H7 (cell line): ENCODE measurements at regions not wholly inside any gene's neighbourhood (a gene's known extent, or its start where the extent isn't known, plus 50 kb on each side); places are given as distances from the start of the nearest gene placed in this dataset.
"Not testable (repeated sequence)": the region's sequence is repeated elsewhere in the genome, so short reads cannot be mapped to it uniquely, and the experiment has no call there.

ENCODE experiments used
- DNase-seq: peaks from one replicate; pipeline ENCODE4 v3.0.0; 2012
- H3K27me3 ChIP-seq: 2 replicates; pipeline ENCODE4 v1.6.0; 2011; ENCODE audit warnings: mild to moderate bottlenecking, low read length; ENCODE audit not compliant: control insufficient read depth, insufficient read depth
- H3K36me3 ChIP-seq: replicated peaks from 2 replicates; pipeline ENCODE4 v1.5.1; 2011; ENCODE audit warnings: low read length; ENCODE audit not compliant: control insufficient read depth, insufficient read depth
- H3K4me3 ChIP-seq: 2 replicates; pipeline ENCODE4 v1.5.1; 2011; ENCODE audit warnings: low read depth, mild to moderate bottlenecking, control low read depth, low read length, moderate library complexity; ENCODE audit not compliant: insufficient read depth

GRCh38 chr6:134747197-134747596 lies 202.7 kb downstream of the ALDH8A1 start:
- not testable (repeated sequence) for H3K36me3 ChIP-seq, H3K27me3 ChIP-seq, DNase-seq, H3K4me3 ChIP-seq

GRCh38 chr6:134746140-134746539 lies 203.8 kb downstream of the ALDH8A1 start:
- H3K4me3 ChIP-seq: no peak overlapping the region
- peak; percentile 18 for DNase-seq
- no peaks in the 10 kb centered on the region for H3K27me3 ChIP-seq
- no peaks in the 10 kb centered on the region for H3K36me3 ChIP-seq

GRCh38 chr6:134745192-134745591 lies 204.7 kb downstream of the ALDH8A1 start:
- DNase-seq, H3K27me3 ChIP-seq, H3K4me3 ChIP-seq, H3K36me3 ChIP-seq: not testable (repeated sequence)

DNA sequence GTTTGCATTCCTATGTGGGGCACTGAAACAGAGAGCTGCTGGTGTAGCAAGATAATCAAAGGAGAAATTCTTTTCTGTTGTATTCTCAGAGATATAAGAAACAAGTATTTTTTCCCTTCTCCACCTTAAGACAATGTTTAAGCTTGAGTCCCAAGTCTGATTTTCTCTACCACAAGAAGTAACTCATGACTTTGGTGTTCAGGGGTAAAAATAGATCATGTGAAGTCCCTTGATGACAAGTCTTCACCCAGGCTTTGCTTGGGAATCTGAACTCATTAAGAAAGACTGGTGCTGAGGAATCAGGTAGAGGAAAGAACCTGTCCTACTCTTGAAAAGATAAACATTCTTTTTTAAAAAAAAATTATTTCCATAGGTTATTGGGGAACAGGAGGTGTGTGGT lies 205.6 kb downstream of the ALDH8A1 start:
- Histone ChIP-seq H3K4me3 (no peak overlapping the region), H3K36me3 (no peaks in the 10 kb centered on the region), H3K27me3 (no peaks in the 10 kb centered on the region)
- no peak for DNase-seq

GRCh38 chr6:134741200-134741536 lies 208.7 kb downstream of the ALDH8A1 start:
- Histone ChIP-seq H3K4me3 (no peak overlapping the region), H3K36me3 (no peaks in the 10 kb centered on the region), H3K27me3 (no peaks in the 10 kb centered on the region)
- peak; percentile 22 for DNase-seq

DNA sequence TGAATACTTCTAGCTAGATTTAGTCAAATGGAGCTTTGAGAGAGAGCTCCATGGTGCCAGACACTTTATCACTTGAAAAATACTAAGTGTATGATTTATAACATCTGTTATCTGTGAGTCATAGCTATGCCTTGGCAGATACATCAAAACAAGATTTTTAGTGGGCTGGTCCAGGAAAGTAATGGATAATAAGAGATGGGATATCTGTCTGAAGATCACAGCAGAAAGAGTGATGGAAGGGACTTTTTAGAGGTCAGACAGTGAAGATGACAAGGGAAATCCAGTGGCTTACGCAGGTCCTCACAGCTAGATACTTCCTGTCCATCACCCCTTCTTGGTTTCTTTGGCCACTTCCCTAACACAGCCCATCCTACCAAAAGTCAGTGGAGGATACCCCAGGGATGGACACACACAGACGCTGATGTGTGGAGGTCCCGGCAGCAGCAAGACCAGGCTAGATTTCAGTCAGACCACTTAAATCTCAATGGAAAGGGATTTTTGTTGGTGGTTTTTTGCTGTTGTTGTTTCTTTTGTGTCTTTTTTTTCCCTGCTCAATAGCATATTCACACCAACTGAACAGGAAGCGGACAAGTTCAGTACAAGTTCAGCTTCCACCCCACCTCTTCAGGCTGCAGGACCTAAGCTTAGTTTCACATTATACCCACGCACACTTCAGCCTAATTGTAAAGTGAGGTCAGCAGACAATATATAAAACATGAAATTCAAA lies 209.3 kb downstream of the ALDH8A1 start:
- no peak for DNase-seq
- no peak overlapping the region for H3K4me3 ChIP-seq
- H3K36me3 ChIP-seq: no peaks in the 10 kb centered on the region
- no peaks in the 10 kb centered on the region for H3K27me3 ChIP-seq

- DNase-seq: no peak
- Histone ChIP-seq H3K4me3 (no peak overlapping the region), H3K27me3 (no peaks in the 10 kb centered on the region)
These were observed 209.9 kb downstream of the ALDH8A1 start for GRCh38 chr6:134740027-134740373.

DNA sequence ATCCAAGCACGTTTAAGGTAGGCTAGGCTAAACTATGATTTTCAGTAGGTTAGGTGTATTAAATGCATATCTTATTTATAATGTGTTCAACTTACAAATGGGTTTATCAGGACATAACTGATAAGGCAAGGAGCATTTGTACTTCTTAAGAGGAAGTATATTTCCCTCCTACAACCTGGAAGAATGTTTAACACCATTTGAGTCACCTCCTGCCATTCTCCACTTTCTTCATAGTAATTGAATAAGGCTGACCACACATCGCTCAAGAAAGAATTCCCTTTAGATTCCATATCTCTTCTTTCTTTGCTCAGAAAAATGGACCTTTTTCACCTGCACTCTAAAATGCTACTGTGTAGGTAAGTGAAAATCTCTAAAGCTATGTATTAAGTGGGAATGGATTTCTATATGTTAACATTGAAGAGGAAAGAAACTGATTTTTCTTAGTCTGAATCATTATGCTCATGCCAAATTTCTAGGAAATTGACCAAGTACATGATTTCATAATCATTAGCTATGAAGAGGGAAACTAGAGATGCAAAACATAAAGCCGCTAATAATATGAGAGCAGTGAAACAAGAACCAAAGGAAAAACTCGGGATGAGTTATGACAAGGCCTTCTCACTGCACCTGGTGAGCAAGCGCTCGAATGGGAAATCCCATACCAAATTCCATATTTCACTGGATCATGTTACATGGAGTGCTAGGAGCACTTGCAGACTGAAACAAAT lies 210.4 kb downstream of the ALDH8A1 start:
- no peak overlapping the region for H3K4me3 ChIP-seq
- no peaks in the 10 kb centered on the region for H3K36me3 ChIP-seq
- no peaks in the 10 kb centered on the region for H3K27me3 ChIP-seq
- DNase-seq: no peak

More at GRCh38 chr6:134740027-134740373, 209.9 kb downstream of the ALDH8A1 start:
- no peaks in the 10 kb centered on the region for H3K36me3 ChIP-seq

DNA sequence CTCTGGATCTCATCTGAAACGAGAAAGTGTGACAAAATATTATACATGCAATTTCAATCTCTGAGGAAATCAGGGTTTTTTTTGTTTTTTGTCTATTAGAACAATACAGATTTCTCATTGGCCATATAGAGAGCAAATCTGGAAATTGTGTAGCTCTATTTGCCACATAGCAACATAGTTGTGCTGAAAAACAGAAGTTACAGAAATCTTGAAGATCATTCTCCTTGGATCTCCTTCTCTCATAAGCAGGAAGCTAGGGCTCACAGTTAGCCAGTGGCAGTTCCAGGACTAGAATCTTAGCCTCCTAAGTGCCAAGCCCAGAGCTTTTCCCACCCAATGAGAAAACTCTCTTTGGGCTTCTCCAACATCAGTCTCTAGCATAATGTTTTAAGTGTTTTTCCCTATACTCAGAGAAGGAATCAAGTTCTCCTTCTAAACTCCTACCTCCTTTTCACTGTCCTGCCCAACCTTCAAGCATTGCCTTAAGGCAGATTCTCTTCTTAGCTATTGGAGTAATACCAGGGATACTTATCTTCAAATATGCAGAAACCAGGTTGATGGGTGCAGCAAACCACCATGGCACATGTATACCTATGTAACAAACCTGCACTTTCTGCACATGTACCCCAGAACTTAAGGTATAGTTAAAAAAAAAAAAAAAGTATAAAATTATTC lies 211.6 kb downstream of the ALDH8A1 start:
- DNase-seq: no peak
- no peaks in the 10 kb centered on the region for H3K36me3 ChIP-seq
- no peak overlapping the region for H3K4me3 ChIP-seq
- H3K27me3 ChIP-seq: no peaks in the 10 kb centered on the region

GRCh38 chr6:134735461-134735860 lies 214.4 kb downstream of the ALDH8A1 start:
- Histone ChIP-seq H3K36me3 (no peaks in the 10 kb centered on the region), H3K27me3 (no peaks in the 10 kb centered on the region), H3K4me3 (no peak overlapping the region)
- no peak for DNase-seq

DNA sequence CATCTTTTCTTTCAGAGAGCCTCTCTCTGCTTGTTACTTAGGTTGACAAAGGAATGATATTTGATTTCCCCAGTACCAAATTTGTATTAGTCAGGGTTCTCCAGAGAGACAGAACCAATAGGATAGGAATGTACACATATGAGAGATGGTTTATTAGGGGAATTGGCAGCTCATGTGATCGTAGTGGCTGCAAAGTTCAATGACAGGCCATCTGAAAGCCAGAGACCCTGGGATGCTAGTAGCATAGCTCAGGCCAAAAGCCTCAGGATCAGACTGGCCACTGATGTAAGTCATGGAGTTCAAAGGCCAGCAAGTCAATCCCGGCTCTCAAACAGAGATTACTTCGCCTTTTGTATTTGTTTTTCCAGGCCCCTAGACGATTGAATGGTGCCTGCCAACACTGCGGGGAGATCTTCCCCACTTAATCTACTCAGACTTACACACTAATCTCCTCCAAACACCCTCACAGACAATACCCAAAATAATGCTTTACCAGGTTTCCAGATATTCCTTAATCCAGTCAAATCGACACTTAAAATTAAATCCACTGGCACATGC lies 215.5 kb downstream of the ALDH8A1 start:
- Histone ChIP-seq H3K4me3 (no peak overlapping the region), H3K36me3 (no peaks in the 10 kb centered on the region), H3K27me3 (no peaks in the 10 kb centered on the region)
- no peak for DNase-seq

DNA sequence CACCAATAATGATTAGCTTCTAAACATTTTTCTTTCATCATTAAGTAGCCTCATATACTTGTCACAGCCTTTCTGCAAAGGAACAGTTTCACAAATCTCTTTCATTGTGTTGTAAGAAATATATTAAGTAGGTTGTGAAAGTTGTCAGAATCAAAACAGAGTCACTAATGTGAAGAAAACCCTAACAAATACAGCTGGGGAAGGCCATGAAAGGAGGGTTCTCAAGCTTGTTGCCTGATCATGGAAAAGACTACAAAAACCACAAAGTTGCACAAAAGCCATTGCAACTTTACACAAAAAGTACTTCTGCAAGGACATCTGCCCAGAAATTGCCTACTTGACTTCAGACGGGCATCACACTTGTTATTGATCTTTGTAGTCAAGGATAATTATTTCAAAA lies 216.1 kb downstream of the ALDH8A1 start:
- H3K27me3 ChIP-seq: no peaks in the 10 kb centered on the region
- DNase-seq: no peak
- H3K36me3 ChIP-seq: no peaks in the 10 kb centered on the region
- no peak overlapping the region for H3K4me3 ChIP-seq

DNA sequence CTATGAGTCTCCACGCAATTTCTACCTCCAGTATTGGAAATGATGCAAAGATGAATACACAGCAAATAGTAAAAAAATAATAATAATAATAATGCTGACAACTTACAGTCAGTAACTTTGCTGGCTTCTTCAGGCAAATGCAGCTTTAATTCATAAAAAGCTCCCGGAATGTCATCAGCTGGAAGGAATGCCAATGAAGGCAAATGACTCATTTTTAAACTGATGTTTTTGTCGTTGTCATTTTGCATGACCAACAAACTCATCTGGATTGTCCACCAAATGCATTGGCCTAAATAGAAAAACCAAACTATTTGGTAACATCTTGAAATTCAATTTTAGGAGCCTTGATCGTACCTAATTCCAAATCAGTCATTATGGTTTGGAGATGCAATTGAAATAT lies 217.1 kb downstream of the ALDH8A1 start:
- no peaks in the 10 kb centered on the region for H3K36me3 ChIP-seq
- H3K27me3 ChIP-seq: no peaks in the 10 kb centered on the region
- DNase-seq: no peak
- H3K4me3 ChIP-seq: no peak overlapping the region

- no peaks in the 10 kb centered on the region for H3K27me3 ChIP-seq
- H3K36me3 ChIP-seq: no peaks in the 10 kb centered on the region
- no peak for DNase-seq
- H3K4me3 ChIP-seq: no peak overlapping the region
These were observed 218.3 kb downstream of the ALDH8A1 start for GRCh38 chr6:134731615-134732014.

DNA sequence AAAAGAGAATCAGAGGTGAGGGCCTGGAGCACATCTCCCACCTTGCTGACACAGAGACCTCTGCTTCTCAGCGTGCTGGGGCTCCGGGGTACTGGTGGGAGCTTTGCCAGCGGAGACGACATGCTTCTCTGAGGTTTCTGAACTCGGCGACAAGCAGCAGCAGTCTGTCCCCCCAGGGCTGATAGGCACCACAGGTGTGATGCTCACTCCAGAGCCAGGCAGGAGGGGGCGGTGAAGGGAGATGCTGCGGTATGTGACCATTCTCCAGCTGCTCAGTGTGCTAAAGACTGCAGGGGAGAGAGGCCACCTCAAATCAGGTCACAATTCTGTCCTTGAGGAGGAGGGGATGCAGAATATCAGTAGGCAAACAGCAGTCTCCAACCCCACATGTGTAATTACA lies 219.9 kb downstream of the ALDH8A1 start:
- Histone ChIP-seq H3K36me3 (no peaks in the 10 kb centered on the region), H3K27me3 (no peaks in the 10 kb centered on the region), H3K4me3 (no peak overlapping the region)
- DNase-seq: peak; percentile 6
